ENCODE measurements at regions not wholly inside any gene's neighbourhood (a gene's known extent, or its start where the extent isn't known, plus 50 kb on each side); places are given as distances from the start of the nearest gene placed in this dataset.

GRCh38 chr3:6168256-6168655, 692.7 kb upstream of the GRM7 start:
- no peak for DNase-seq

GRCh38 chr3:6172871-6173642, 687.9 kb upstream of the GRM7 start:
- no peak for DNase-seq

GRCh38 chr3:6177417-6177816, 683.5 kb upstream of the GRM7 start:
- DNase-seq, result no peak

- no peak for DNase-seq
These were observed 681.2 kb upstream of the GRM7 start for GRCh38 chr3:6179761-6180160.

- no peak for DNase-seq
These were observed 680.7 kb upstream of the GRM7 start for GRCh38 chr3:6180171-6180570.

- DNase-seq, result no peak
These were observed 678.4 kb upstream of the GRM7 start for GRCh38 chr3:6182476-6182875.

GRCh38 chr3:6182909-6183308, 678.0 kb upstream of the GRM7 start:
- no peak for DNase-seq

DNA sequence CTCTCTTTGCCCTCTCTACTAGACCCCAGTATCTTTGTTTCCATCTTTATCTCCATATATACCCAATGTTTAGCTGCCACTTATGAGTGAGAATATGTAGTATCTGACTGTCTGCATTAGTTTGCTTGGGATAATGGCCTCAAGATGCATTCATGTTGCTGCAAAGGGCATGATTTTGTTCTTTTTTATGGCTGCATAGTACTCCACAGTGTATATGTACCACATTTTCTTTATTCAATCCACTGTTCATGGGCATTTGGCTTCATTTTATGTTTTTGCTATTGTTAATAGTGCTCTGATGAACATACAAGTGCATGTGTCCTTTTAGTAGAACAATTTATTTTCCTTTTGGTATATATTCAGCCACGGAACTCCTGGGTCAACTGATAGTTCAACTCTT, 671.5 kb upstream of the GRM7 start:
- DNase-seq, result no peak

- DNase-seq, result no peak
These were observed 656.0 kb upstream of the GRM7 start for GRCh38 chr3:6204891-6205290.

- DNase-seq, result no peak
These were observed 644.5 kb upstream of the GRM7 start for GRCh38 chr3:6216135-6217026.

DNA sequence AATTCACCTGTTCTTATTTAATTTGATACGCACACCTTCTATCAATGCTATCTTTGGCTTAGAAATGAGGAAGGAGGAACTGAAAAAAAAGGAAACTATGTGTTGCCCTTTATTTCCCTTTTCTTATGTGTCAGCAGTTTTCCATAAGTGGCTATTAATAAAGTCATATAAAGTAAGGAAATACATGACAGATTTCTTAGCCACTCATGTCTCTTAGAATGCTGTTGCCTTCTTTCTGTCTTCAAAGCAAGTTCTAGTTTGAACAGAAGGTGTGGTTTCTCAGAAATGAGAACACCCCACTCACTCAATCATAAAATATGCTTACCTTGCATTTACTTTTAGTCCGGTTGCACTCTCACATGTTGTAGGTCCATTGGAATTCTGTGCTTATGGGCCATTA, 640.5 kb upstream of the GRM7 start:
- DNase-seq, result no peak

DNA sequence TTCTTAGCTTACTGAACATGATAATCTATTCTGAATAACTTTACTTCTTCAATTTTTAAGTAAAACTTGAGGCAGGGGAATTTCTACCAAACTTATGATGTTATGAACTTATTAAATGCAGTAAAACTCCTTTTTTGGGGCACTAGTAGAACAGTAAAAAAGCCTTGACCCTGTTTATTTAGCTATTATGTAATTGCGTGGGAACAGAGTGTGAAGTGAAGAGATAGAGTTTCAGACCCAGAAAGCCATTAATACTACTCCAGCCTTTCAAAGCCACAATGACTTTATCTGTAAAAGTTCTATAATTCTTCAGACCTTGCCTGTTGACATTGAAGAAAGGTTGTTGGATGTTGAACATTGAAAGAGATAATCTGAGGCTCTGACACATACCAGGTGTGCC, 638.8 kb upstream of the GRM7 start:
- no peak for DNase-seq

GRCh38 chr3:6223572-6223971, 637.3 kb upstream of the GRM7 start:
- DNase-seq, result peak in 1 of 58 donors; percentile 4

- no peak for DNase-seq
These were observed 631.8 kb upstream of the GRM7 start for GRCh38 chr3:6228958-6229683.

- DNase-seq, result no peak
These were observed 631.0 kb upstream of the GRM7 start for GRCh38 chr3:6229778-6230410.

GRCh38 chr3:6242104-6242503, 618.8 kb upstream of the GRM7 start:
- DNase-seq, result no peak

DNA sequence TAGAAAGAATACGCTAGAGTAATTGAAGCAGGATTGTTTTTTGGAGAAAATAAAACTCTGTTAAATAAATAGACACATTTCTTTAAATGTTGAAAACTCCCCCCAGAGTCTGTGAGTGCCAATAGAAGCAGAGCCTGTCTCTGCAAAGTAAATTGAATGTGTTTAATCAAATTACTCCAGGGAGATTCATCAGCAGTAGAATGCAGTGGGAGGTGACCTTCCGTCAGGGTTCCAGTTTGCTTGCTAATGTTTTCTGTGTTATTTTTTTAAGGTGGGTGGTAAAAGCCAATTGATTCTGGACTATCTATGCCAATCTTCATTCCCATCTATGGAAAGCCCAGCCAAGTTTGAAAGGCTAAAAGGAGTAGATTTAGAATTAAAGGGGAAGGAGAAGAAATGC, 612.4 kb upstream of the GRM7 start:
- DNase-seq, result no peak

DNA sequence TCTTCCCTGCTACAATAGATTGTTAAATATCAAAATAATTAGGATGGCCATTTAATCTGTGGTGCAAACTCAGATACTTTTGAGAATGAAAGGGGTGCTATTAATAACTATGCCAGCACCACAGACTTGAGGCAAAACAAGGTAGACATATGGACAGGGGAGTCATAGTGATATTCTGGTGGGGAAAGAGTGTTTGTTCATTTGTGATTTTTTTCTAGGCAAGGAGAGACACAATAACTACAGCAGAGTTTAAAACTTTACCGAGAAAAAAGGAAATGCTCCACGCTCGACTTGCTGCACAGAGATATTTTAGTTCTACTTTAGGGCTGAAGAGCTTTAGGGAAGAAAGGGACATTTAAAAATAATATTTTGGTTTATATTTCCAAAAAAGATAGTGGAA, 611.2 kb upstream of the GRM7 start:
- DNase-seq, result no peak

GRCh38 chr3:6250167-6250566, 610.7 kb upstream of the GRM7 start:
- no peak for DNase-seq

GRCh38 chr3:6251612-6252400, 609.1 kb upstream of the GRM7 start:
- no peak for DNase-seq

DNA sequence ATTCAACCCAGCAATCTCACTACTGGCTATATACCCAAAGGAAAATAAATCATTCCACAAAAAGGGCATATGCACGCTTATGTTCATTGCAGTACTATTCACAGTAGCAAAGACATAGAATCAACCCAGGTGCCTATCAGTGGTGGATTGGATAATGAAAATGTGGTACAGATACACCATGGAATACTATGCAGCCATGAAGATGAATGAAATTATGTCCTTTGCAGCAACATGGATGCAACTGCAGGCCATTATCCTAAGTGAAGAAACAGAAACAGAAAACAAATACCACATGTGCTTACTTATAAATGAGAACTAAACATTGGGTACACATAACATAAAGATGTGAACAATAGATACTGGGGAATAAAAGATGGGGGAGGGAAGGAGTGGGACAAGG, 606.4 kb upstream of the GRM7 start:
- no peak for DNase-seq

Data from anterior cingulate cortex (tissue), 58 donors.